HepG2 (cell line): ENCODE measurements at regions not wholly inside any gene's neighbourhood (a gene's known extent, or its start where the extent isn't known, plus 50 kb on each side); places are given as distances from the start of the nearest gene placed in this dataset.

ENCODE experiments used
- ATAC-seq: fragments of 200-7000 bp; cut with Tn5 transposase; 3 replicates; pipeline ENCODE4 v1.9.1; 2020; ENCODE audit warnings: mild to moderate bottlenecking, moderate library complexity
- BruUV-seq: library from RNA; stranded (reverse); fragments of 400-500 nt; replicated peaks from 2 replicates; lab custom pipeline; 2021; lab: Mats Ljungman, UMichigan
- CTCF ChIA-PET: fragments of 300-600 bp; formaldehyde crosslinking; extraction: SDS; loops from one replicate; lab custom pipeline; 2021; ENCODE audit warnings: low total read pairs, inconsistent platforms, low intra/inter-chr PET ratio; lab: Yijun Ruan, JAX
- POLR2A ChIA-PET: fragments of 350-600 bp; sonication (Branson Sonifier 250); formaldehyde crosslinking; loops from one replicate; lab custom pipeline; 2020; ENCODE audit warnings: antibody characterized with exemption, inconsistent platforms; lab: Yijun Ruan, JAX
- DNase-seq: peaks from one replicate; pipeline ENCODE4 v3.0.0-alpha.2; 2015; ENCODE audit warnings: low spot score
- FAIRE-seq: peaks from 3 replicates; lab custom pipeline; 2011; peaks lifted over from hg19 to GRCh38; lab: Jason Lieb, UNC
- H2AFZ ChIP-seq: one replicate; pipeline ENCODE4 v1.6.1; 2011; ENCODE audit warnings: low read length, inconsistent platforms
- H3K27ac ChIP-seq: fragments of 300-600 bp; 3 replicates; pipeline ENCODE4 v1.8.0; 2011; ENCODE audit warnings: mixed run types, mild to moderate bottlenecking, mixed read lengths, low read length, inconsistent platforms; ENCODE audit not compliant: insufficient read depth; ENCODE audit errors: extremely low read length
- H3K27me3 ChIP-seq, 2 experiments: fragments of 200-600 bp in 1 of 2; 2 replicates in 1 of 2; 3 replicates in 1 of 2; pipeline versions ENCODE4 v1.6.0 to v1.8.0; 2011; ENCODE audit warnings: low read length in 2 of 2, mild to moderate bottlenecking in 2 of 2, moderate library complexity in 2 of 2, inconsistent platforms in 1 of 2; ENCODE audit not compliant: insufficient read depth in 2 of 2, control insufficient read depth in 1 of 2
- H3K36me3 ChIP-seq, 2 experiments: fragments of 200-600 bp in 1 of 2; replicated peaks in 1 of 2; 2 replicates in 1 of 2; 3 replicates in 1 of 2; pipeline versions ENCODE4 v1.5.1 to v1.8.0; 2011; ENCODE audit warnings: low read length in 2 of 2, inconsistent platforms in 1 of 2; ENCODE audit not compliant: insufficient read depth in 2 of 2, control insufficient read depth in 1 of 2
- H3K4me1 ChIP-seq: 2 replicates; pipeline ENCODE4 v1.5.1; 2012; ENCODE audit warnings: low read length, inconsistent platforms; ENCODE audit not compliant: insufficient read depth
- H3K4me2 ChIP-seq: 2 replicates; pipeline ENCODE4 v1.6.0; 2011; ENCODE audit warnings: low read depth, low read length, inconsistent platforms
- H3K4me3 ChIP-seq, 3 experiments: fragments of 200-600 bp in 1 of 3; sonication (generic), shearing (Covaris generic) in 1 of 3; replicated peaks in 1 of 3; 2 replicates each; pipeline ENCODE4 v1.5.1; 2011 to 2016; ENCODE audit warnings: low read length in 3 of 3, inconsistent platforms in 2 of 3, low read depth in 2 of 3, mild to moderate bottlenecking in 2 of 3, control low read depth in 1 of 3, mixed read lengths in 1 of 3; ENCODE audit not compliant: insufficient read depth in 1 of 3
- H3K79me2 ChIP-seq: one replicate; pipeline ENCODE4 v1.6.1; 2011; ENCODE audit warnings: low read length, inconsistent platforms; ENCODE audit not compliant: insufficient read depth
- H3K9ac ChIP-seq: 2 replicates; pipeline ENCODE4 v1.6.0; 2011; ENCODE audit warnings: mild to moderate bottlenecking, low read depth, low read length, inconsistent platforms; ENCODE audit not compliant: insufficient read depth
- H3K9me3 ChIP-seq: 2 replicates; pipeline ENCODE4 v1.5.1; 2012; ENCODE audit warnings: mild to moderate bottlenecking, low read length
- H4K20me1 ChIP-seq: 2 replicates; pipeline ENCODE4 v1.6.0; 2011; ENCODE audit warnings: inconsistent platforms, mild to moderate bottlenecking, low read length, moderate library complexity; ENCODE audit not compliant: insufficient read depth
- CEBPG ChIP-seq: IDR thresholded peaks from 2 replicates; pipeline ENCODE4 v1.6.1; 2016
- HOXA3 ChIP-seq: sonication (generic); formaldehyde crosslinking; IDR thresholded peaks from 2 replicates; pipeline ENCODE4 v1.5.0; 2020; ENCODE audit warnings: missing genetic modification reagents
- NFYB ChIP-seq: sonication (generic); formaldehyde crosslinking; IDR thresholded peaks from 2 replicates; pipeline ENCODE4 v1.4.0; 2020; ENCODE audit warnings: missing genetic modification reagents
- RBFOX2 ChIP-seq: fragments of 200-400 bp; formaldehyde crosslinking; IDR thresholded peaks from 2 replicates; pipeline ENCODE4 v1.6.1; 2017; ENCODE audit warnings: low read depth, mild to moderate bottlenecking, low read length
- SNAPC2 ChIP-seq: sonication (generic); formaldehyde crosslinking; IDR thresholded peaks from 2 replicates; pipeline ENCODE4 v1.8.1; 2022; ENCODE audit warnings: mild to moderate bottlenecking, missing genetic modification reagents
- TBL1XR1 ChIP-seq: fragments of 150-350 bp; IDR thresholded peaks from 2 replicates; pipeline ENCODE4 v1.6.1; 2014; ENCODE audit warnings: borderline replicate concordance, low read length; ENCODE audit not compliant: partially characterized antibody
- ZBTB7A ChIP-seq: sonication (generic); formaldehyde crosslinking; IDR thresholded peaks from 2 replicates; pipeline ENCODE4 v1.8.0; 2022; ENCODE audit warnings: mild to moderate bottlenecking, missing genetic modification reagents
- ZNF367 ChIP-seq: sonication (generic); formaldehyde crosslinking; IDR thresholded peaks from 2 replicates; pipeline ENCODE4 v1.4.0; 2020; ENCODE audit warnings: missing genetic modification reagents, borderline replicate concordance
- ZNF558 ChIP-seq: sonication (generic); formaldehyde crosslinking; IDR thresholded peaks from 2 replicates; pipeline ENCODE4 v1.9.0; 2022; ENCODE audit warnings: mild to moderate bottlenecking, missing genetic modification reagents, borderline replicate concordance
- WGBS: methylation state at CpG from one replicate; pipeline ENCODE4 v1.1.6; 2017; ENCODE audit warnings: low lambda C conversion rate; 5-methylcytosine and 5-hydroxymethylcytosine counted together
- in situ Hi-C: cut with HindIII; loops from 2 replicates; pipeline ENCODE4 v1.10.0; 2017; ENCODE audit warnings: low pct_unique_long_range_greater_than_20kb; ENCODE audit not compliant: extremely low pct_ligation_motif_present
- intact Hi-C: fragments of 100-400 bp; cut with micrococcal nuclease; formaldehyde crosslinking; loops from one replicate; pipeline ENCODE4 v1.10.0; 2022; ENCODE audit not compliant: unreplicated experiment
- TF ChIP-seq, protein P1 (sequence below), 2 experiments: sonication (generic) in 1 of 2; formaldehyde crosslinking in 1 of 2; IDR thresholded peaks; 2 replicates each; pipeline versions ENCODE4 v1.4.0 to v1.6.1; 2016 to 2020; ENCODE audit warnings: borderline replicate concordance in 1 of 2, low read depth in 1 of 2, mild to moderate bottlenecking in 1 of 2, missing genetic modification reagents in 1 of 2
- TF ChIP-seq, protein P2 (sequence below): sonication (generic); formaldehyde crosslinking; IDR thresholded peaks from 2 replicates; pipeline ENCODE4 v1.8.1; 2023; ENCODE audit warnings: missing genetic modification reagents, inconsistent platforms, borderline replicate concordance
- TF ChIP-seq, protein P3 (sequence below): sonication (generic); formaldehyde crosslinking; IDR thresholded peaks from 2 replicates; pipeline ENCODE4 v1.5.0; 2020; ENCODE audit warnings: mild to moderate bottlenecking, missing genetic modification reagents, borderline replicate concordance

DNA sequence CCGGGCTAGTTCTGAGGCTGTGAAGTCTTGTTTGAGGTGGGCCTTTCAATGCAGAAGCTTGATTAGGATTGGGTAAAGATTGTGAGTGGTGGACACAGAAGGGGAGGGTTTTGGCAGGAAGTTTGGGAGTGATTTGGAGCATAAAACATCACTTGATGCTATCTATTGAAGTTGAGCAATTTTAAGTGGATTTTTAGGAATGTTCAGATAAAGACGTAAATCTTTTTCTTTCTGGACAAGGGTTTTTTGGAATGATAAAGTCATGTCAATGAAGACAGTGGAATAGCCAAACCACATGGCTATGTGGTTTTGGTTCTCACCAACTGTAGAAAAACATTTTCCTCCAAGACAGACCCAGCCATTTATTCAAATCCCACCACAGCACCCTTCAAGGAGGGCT lies 111.2 kb upstream of the SNX19 start:
- CTCF ChIA-PET: no interaction called here

More for the DNA sequence above, 111.2 kb upstream of the SNX19 start:
- H2AFZ ChIP-seq: no peak overlapping the region
- H3K36me3 ChIP-seq: no peaks in the 10 kb centered on the region
- DNase-seq (no peak), FAIRE-seq (no peak), ATAC-seq (no peak)
- in situ Hi-C loops: no loop called here
- intact Hi-C loops: no loop called here
- H3K4me2 ChIP-seq: no peak overlapping the region
- H3K9ac ChIP-seq: no peak overlapping the region
- no peaks in the 10 kb centered on the region for H4K20me1 ChIP-seq
- 20% methylated on average over 2 of the region's 2 CpGs for WGBS
- POLR2A ChIA-PET: no interaction called here
- BruUV-seq: no TSS peak
- H3K27me3 ChIP-seq: no peaks in the 10 kb centered on the region
- H3K4me1 ChIP-seq: no peaks in the 10 kb centered on the region
- TF ChIP-seq TBL1XR1 (no peak), CEBPG (CRISPR knock-in tag) (no peak), RBFOX2 (no peak), NFYB (CRISPR knock-in tag) (no peak), ZNF558 (no peak), SNAPC2 (CRISPR knock-in tag) (no peak), ZBTB7A (CRISPR knock-in tag) (no peak), HOXA3 (no peak), ZNF367 (CRISPR knock-in tag) (no peak)
- TF ChIP-seq, protein P1, sequence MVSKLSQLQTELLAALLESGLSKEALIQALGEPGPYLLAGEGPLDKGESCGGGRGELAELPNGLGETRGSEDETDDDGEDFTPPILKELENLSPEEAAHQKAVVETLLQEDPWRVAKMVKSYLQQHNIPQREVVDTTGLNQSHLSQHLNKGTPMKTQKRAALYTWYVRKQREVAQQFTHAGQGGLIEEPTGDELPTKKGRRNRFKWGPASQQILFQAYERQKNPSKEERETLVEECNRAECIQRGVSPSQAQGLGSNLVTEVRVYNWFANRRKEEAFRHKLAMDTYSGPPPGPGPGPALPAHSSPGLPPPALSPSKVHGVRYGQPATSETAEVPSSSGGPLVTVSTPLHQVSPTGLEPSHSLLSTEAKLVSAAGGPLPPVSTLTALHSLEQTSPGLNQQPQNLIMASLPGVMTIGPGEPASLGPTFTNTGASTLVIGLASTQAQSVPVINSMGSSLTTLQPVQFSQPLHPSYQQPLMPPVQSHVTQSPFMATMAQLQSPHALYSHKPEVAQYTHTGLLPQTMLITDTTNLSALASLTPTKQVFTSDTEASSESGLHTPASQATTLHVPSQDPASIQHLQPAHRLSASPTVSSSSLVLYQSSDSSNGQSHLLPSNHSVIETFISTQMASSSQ (IDR thresholded peaks at IDR 0.05; ENCODE audit: low read depth): no peak
- TF ChIP-seq, protein P1 (CRISPR knock-in tag; IDR thresholded peaks at IDR 0.05; ENCODE audit: borderline replicate concordance): no peak
- TF ChIP-seq, protein P2, sequence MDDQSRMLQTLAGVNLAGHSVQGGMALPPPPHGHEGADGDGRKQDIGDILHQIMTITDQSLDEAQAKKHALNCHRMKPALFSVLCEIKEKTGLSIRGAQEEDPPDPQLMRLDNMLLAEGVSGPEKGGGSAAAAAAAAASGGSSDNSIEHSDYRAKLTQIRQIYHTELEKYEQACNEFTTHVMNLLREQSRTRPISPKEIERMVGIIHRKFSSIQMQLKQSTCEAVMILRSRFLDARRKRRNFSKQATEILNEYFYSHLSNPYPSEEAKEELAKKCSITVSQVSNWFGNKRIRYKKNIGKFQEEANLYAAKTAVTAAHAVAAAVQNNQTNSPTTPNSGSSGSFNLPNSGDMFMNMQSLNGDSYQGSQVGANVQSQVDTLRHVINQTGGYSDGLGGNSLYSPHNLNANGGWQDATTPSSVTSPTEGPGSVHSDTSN (CRISPR knock-in tag): no peak
- TF ChIP-seq, protein P3, sequence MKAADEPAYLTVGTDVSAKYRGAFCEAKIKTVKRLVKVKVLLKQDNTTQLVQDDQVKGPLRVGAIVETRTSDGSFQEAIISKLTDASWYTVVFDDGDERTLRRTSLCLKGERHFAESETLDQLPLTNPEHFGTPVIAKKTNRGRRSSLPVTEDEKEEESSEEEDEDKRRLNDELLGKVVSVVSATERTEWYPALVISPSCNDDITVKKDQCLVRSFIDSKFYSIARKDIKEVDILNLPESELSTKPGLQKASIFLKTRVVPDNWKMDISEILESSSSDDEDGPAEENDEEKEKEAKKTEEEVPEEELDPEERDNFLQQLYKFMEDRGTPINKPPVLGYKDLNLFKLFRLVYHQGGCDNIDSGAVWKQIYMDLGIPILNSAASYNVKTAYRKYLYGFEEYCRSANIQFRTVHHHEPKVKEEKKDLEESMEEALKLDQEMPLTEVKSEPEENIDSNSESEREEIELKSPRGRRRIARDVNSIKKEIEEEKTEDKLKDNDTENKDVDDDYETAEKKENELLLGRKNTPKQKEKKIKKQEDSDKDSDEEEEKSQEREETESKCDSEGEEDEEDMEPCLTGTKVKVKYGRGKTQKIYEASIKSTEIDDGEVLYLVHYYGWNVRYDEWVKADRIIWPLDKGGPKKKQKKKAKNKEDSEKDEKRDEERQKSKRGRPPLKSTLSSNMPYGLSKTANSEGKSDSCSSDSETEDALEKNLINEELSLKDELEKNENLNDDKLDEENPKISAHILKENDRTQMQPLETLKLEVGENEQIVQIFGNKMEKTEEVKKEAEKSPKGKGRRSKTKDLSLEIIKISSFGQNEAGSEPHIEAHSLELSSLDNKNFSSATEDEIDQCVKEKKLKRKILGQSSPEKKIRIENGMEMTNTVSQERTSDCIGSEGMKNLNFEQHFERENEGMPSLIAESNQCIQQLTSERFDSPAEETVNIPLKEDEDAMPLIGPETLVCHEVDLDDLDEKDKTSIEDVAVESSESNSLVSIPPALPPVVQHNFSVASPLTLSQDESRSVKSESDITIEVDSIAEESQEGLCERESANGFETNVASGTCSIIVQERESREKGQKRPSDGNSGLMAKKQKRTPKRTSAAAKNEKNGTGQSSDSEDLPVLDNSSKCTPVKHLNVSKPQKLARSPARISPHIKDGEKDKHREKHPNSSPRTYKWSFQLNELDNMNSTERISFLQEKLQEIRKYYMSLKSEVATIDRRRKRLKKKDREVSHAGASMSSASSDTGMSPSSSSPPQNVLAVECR (CRISPR knock-in tag): no peak
- H3K27ac ChIP-seq: no peak overlapping the region
- no peaks in the 10 kb centered on the region for H3K79me2 ChIP-seq
- no peaks in the 10 kb centered on the region for H3K9me3 ChIP-seq
- H3K4me3 ChIP-seq: no peak overlapping the region
